Mesenchymal stem cell (in vitro differentiated cells and primary cell): ENCODE measurements at regions not wholly inside any gene's neighbourhood (a gene's known extent, or its start where the extent isn't known, plus 50 kb on each side); places are given as distances from the start of the nearest gene placed in this dataset.

Source experiments
- DNase-seq: peaks from one replicate; pipeline ENCODE4 v3.0.0-alpha.2; 2013
- H2AFZ ChIP-seq: one replicate; pipeline ENCODE4 v1.6.1; 2013; ENCODE audit warnings: low read depth, mild to moderate bottlenecking, control low read depth, inconsistent platforms, low read length, moderate library complexity
- H2AK5ac ChIP-seq: 2 replicates; pipeline ENCODE4 v1.6.1; 2013; ENCODE audit warnings: low read length, moderate library complexity, mild to moderate bottlenecking, inconsistent platforms; ENCODE audit not compliant: severe bottlenecking
- H2BK120ac ChIP-seq: one replicate; pipeline ENCODE4 v1.6.1; 2013; ENCODE audit warnings: low read depth, mild to moderate bottlenecking, inconsistent platforms, low read length, moderate library complexity
- H2BK12ac ChIP-seq, 2 experiments: one replicate each; pipeline ENCODE4 v1.6.1; 2013; ENCODE audit warnings: inconsistent platforms in 2 of 2, low read length in 2 of 2, mild to moderate bottlenecking in 2 of 2, moderate library complexity in 2 of 2, control low read depth in 1 of 2
- H2BK15ac ChIP-seq: one replicate; pipeline ENCODE4 v1.6.1; 2013; ENCODE audit warnings: mild to moderate bottlenecking, low read depth, inconsistent platforms; ENCODE audit not compliant: poor library complexity, severe bottlenecking
- H2BK5ac ChIP-seq: 2 replicates; pipeline ENCODE4 v1.6.1; 2013; ENCODE audit warnings: low read depth, mild to moderate bottlenecking, low read length, control low read depth, inconsistent platforms; ENCODE audit not compliant: poor library complexity, severe bottlenecking
- H3K14ac ChIP-seq, 2 experiments: one replicate each; pipeline ENCODE4 v1.6.1; 2013; ENCODE audit warnings: inconsistent platforms in 2 of 2, low read length in 2 of 2, control low read depth in 1 of 2, mild to moderate bottlenecking in 1 of 2, moderate library complexity in 1 of 2
- H3K18ac ChIP-seq, 2 experiments: one replicate each; pipeline ENCODE4 v1.6.1; 2013; ENCODE audit warnings: inconsistent platforms in 2 of 2, low read length in 2 of 2, control low read depth in 1 of 2, low read depth in 1 of 2, mild to moderate bottlenecking in 1 of 2
- H3K23ac ChIP-seq, 2 experiments: one replicate each; pipeline ENCODE4 v1.6.1; 2013; ENCODE audit warnings: inconsistent platforms in 2 of 2, low read length in 2 of 2, mild to moderate bottlenecking in 2 of 2, moderate library complexity in 2 of 2, control low read depth in 1 of 2
- H3K27ac ChIP-seq: 2 replicates; pipeline ENCODE4 v1.5.1; 2013; ENCODE audit warnings: mild to moderate bottlenecking, moderate library complexity, low read length, control low read depth, inconsistent platforms; ENCODE audit not compliant: poor library complexity, severe bottlenecking
- H3K27me3 ChIP-seq, 2 experiments: 2 replicates each; pipeline versions ENCODE4 v1.6.1 to v1.7.0; 2013; ENCODE audit warnings: low read length in 2 of 2, mild to moderate bottlenecking in 2 of 2, moderate library complexity in 2 of 2, control low read depth in 1 of 2, inconsistent platforms in 1 of 2; ENCODE audit not compliant: control insufficient read depth in 1 of 2, insufficient read depth in 1 of 2
- H3K36me3 ChIP-seq, 2 experiments: 2 replicates each; pipeline versions ENCODE4 v1.6.1 to v1.7.0; 2013; ENCODE audit warnings: low read length in 2 of 2, control low read depth in 1 of 2, inconsistent platforms in 1 of 2, low read depth in 1 of 2, mild to moderate bottlenecking in 1 of 2; ENCODE audit not compliant: insufficient read depth in 2 of 2, control insufficient read depth in 1 of 2
- H3K4ac ChIP-seq, 2 experiments: one replicate each; pipeline ENCODE4 v1.6.1; 2013; ENCODE audit warnings: inconsistent platforms in 2 of 2, low read length in 2 of 2, mild to moderate bottlenecking in 2 of 2, moderate library complexity in 2 of 2, control low read depth in 1 of 2, low read depth in 1 of 2
- H3K4me1 ChIP-seq: 2 replicates; pipeline ENCODE4 v1.6.1; 2013; ENCODE audit warnings: low read depth, low read length, control low read depth; ENCODE audit not compliant: control insufficient read depth, insufficient read depth
- H3K4me2 ChIP-seq: 2 replicates; pipeline ENCODE4 v1.6.1; 2013; ENCODE audit warnings: low read length, mild to moderate bottlenecking, inconsistent platforms; ENCODE audit not compliant: poor library complexity, severe bottlenecking
- H3K4me3 ChIP-seq, 2 experiments: 2 replicates each; pipeline versions ENCODE4 v1.5.1 to v1.7.0; 2013; ENCODE audit warnings: low read length in 2 of 2, mild to moderate bottlenecking in 2 of 2, control low read depth in 1 of 2, low read depth in 1 of 2; ENCODE audit not compliant: insufficient read depth in 1 of 2
- H3K79me1 ChIP-seq: replicated peaks from 2 replicates; pipeline ENCODE4 v1.6.1; 2013; ENCODE audit warnings: mild to moderate bottlenecking, control low read depth, low read length, inconsistent platforms; ENCODE audit not compliant: poor library complexity, severe bottlenecking
- H3K9ac ChIP-seq: 2 replicates; pipeline ENCODE4 v1.7.0; 2013; ENCODE audit warnings: mild to moderate bottlenecking, low read length, moderate library complexity
- H3K9me3 ChIP-seq: 2 replicates; pipeline ENCODE4 v1.7.0; 2013; ENCODE audit warnings: mild to moderate bottlenecking, low read length; ENCODE audit not compliant: control insufficient read depth
- H4K8ac ChIP-seq: one replicate; pipeline ENCODE4 v1.6.1; 2013; ENCODE audit warnings: inconsistent platforms, mild to moderate bottlenecking, low read length, moderate library complexity
- H4K91ac ChIP-seq: one replicate; pipeline ENCODE4 v1.6.1; 2013; ENCODE audit warnings: mild to moderate bottlenecking, low read length, inconsistent platforms
- WGBS: methylation state at CpG from one replicate; pipeline ENCODE4 v1.1.7; 2013; ENCODE audit warnings: mixed read lengths; 5-methylcytosine and 5-hydroxymethylcytosine counted together

- Histone ChIP-seq H3K4me3 (no peak overlapping the region), H4K8ac (no peak overlapping the region), H3K9me3 (peaks cover 11% of the 10 kb centered on the region), H3K27me3 (peaks cover 0 to 29% of the 10 kb centered on the region in 2 experiments), H3K23ac (no peak overlapping the region), H2BK12ac (peak overlapping the region; percentile 19 to 30), H3K14ac (no peak overlapping the region), H2BK120ac (no peak overlapping the region), H2BK5ac (no peak overlapping the region), H3K4me2 (no peak overlapping the region), H3K18ac (no peak overlapping the region), H2BK15ac (no peak overlapping the region), H3K9ac (no peak overlapping the region), H2AFZ (no peak overlapping the region), H3K27ac (no peak overlapping the region), H2AK5ac (no peak overlapping the region), H3K4me1 (no peaks in the 10 kb centered on the region), H3K4ac (no peak overlapping the region), H4K91ac (peak overlapping the region; percentile 29), H3K79me1 (no peaks in the 10 kb centered on the region), H3K36me3 (no peaks in the 10 kb centered on the region)
- WGBS, result 80% methylated on average over 22 of the region's 22 CpGs
- peak; percentile 7 for DNase-seq
These were observed 211.1 kb upstream of the TSHZ3 start for GRCh38 chr19:31560086-31561060.

DNA sequence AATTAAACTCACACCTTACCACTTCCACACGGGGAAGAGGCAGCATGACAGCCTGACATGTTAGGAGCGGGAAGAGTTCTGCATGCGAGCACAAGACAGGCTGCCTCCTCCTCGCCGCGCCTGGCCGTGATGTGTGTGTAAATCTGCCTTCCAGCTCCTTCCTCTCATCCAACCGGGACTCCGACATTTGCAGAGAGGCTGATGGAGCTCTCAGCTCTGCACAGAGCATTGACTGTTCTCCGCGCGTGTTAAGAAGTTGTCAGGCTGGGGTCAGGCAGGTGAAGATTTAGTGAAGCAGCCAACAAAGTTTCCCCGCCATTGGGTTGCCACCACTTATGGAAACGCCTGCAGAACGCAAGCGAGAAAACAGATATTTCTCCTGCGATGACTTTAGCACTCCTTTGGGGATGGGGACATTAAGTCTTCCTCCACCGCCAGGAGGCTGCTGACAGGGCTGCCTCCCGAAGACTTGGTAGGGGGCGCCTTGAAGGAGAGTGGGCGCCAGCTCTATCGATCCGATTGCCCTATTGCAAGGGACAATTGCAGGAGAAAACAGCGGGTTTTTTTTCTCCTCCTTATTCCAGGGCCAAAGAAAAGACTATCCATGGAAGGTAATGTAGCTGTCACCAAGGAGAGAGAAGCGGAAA is 213.9 kb upstream of the TSHZ3 start:
- Histone ChIP-seq H3K4me1 (no peaks in the 10 kb centered on the region), H3K9ac (no peak overlapping the region), H3K36me3 (no peaks in the 10 kb centered on the region), H2AK5ac (no peak overlapping the region), H4K8ac (no peak overlapping the region), H3K14ac (no peak overlapping the region), H2AFZ (no peak overlapping the region), H4K91ac (no peak overlapping the region), H2BK15ac (no peak overlapping the region), H2BK12ac (peak overlapping the region in 1 of 2 experiments; percentile 39), H3K23ac (no peak overlapping the region), H3K18ac (no peak overlapping the region), H3K4ac (peak overlapping the region in 1 of 2 experiments; percentile 17), H2BK120ac (no peak overlapping the region), H3K79me1 (no peaks in the 10 kb centered on the region), H3K27me3 (peaks cover 0 to 13% of the 10 kb centered on the region in 2 experiments), H3K27ac (no peak overlapping the region), H3K9me3 (peaks cover 11% of the 10 kb centered on the region), H3K4me2 (no peak overlapping the region), H2BK5ac (no peak overlapping the region), H3K4me3 (no peak overlapping the region)
- 84% methylated on average over 24 of the region's 25 CpGs for WGBS
- DNase-seq, result no peak

GRCh38 chr19:31567776-31568175 is 218.5 kb upstream of the TSHZ3 start:
- no peaks in the 10 kb centered on the region for H3K36me3 ChIP-seq
- no peaks in the 10 kb centered on the region for H3K79me1 ChIP-seq
- H3K18ac ChIP-seq, result no peak overlapping the region
- no peak overlapping the region for H2BK12ac ChIP-seq
- no peak overlapping the region for H2AK5ac ChIP-seq
- H2AFZ ChIP-seq, result no peak overlapping the region
- no peak overlapping the region for H2BK120ac ChIP-seq
- peaks cover 0 to 18% of the 10 kb centered on the region in 2 experiments for H3K27me3 ChIP-seq
- WGBS, result 95% methylated on average over 11 of the region's 11 CpGs
- H3K9ac ChIP-seq, result no peak overlapping the region
- no peak overlapping the region for H2BK5ac ChIP-seq
- H3K4me1 ChIP-seq, result no peaks in the 10 kb centered on the region
- H3K27ac ChIP-seq, result no peak overlapping the region
- H2BK15ac ChIP-seq, result no peak overlapping the region
- no peak overlapping the region for H3K23ac ChIP-seq
- no peak overlapping the region for H4K91ac ChIP-seq
- DNase-seq, result no peak
- no peak overlapping the region for H3K4ac ChIP-seq
- no peak overlapping the region for H3K4me2 ChIP-seq
- H3K4me3 ChIP-seq, result no peak overlapping the region
- peak overlapping the region; percentile 43 for H4K8ac ChIP-seq
- no peak overlapping the region for H3K14ac ChIP-seq
- no peaks in the 10 kb centered on the region for H3K9me3 ChIP-seq

GRCh38 chr19:31568724-31569123 is 219.5 kb upstream of the TSHZ3 start:
- H3K9me3 ChIP-seq, result no peaks in the 10 kb centered on the region
- H3K79me1 ChIP-seq, result no peaks in the 10 kb centered on the region
- H3K4me1 ChIP-seq, result no peaks in the 10 kb centered on the region
- H3K18ac ChIP-seq, result no peak overlapping the region
- no peak overlapping the region for H2BK12ac ChIP-seq
- WGBS, result 89% methylated on average over 6 of the region's 6 CpGs
- no peak overlapping the region for H2AFZ ChIP-seq
- no peak overlapping the region for H3K27ac ChIP-seq
- H3K9ac ChIP-seq, result no peak overlapping the region
- H2BK120ac ChIP-seq, result no peak overlapping the region
- H3K23ac ChIP-seq, result no peak overlapping the region
- no peak overlapping the region for H4K8ac ChIP-seq
- H3K4ac ChIP-seq, result no peak overlapping the region
- no peak overlapping the region for H4K91ac ChIP-seq
- no peak overlapping the region for H3K4me3 ChIP-seq
- no peak overlapping the region for H2BK5ac ChIP-seq
- H3K36me3 ChIP-seq, result no peaks in the 10 kb centered on the region
- peaks cover 0 to 18% of the 10 kb centered on the region in 2 experiments for H3K27me3 ChIP-seq
- DNase-seq, result no peak
- no peak overlapping the region for H2AK5ac ChIP-seq
- H3K14ac ChIP-seq, result no peak overlapping the region
- no peak overlapping the region for H3K4me2 ChIP-seq
- H2BK15ac ChIP-seq, result no peak overlapping the region
